NCI-H1092 treated with DMSO at 0.1 percent for 48 hours (cell line): ENCODE measurements at regions not wholly inside any gene's neighbourhood (a gene's known extent, or its start where the extent isn't known, plus 50 kb on each side); places are given as distances from the start of the nearest gene placed in this dataset.
"Not testable (repeated sequence)": the region's sequence is repeated elsewhere in the genome, so short reads cannot be mapped to it uniquely, and the experiment has no call there.

ENCODE experiments used
- DNase-seq: peaks from one replicate; lab custom pipeline; 2025; lab: John Stamatoyannopoulos, UW

DNA sequence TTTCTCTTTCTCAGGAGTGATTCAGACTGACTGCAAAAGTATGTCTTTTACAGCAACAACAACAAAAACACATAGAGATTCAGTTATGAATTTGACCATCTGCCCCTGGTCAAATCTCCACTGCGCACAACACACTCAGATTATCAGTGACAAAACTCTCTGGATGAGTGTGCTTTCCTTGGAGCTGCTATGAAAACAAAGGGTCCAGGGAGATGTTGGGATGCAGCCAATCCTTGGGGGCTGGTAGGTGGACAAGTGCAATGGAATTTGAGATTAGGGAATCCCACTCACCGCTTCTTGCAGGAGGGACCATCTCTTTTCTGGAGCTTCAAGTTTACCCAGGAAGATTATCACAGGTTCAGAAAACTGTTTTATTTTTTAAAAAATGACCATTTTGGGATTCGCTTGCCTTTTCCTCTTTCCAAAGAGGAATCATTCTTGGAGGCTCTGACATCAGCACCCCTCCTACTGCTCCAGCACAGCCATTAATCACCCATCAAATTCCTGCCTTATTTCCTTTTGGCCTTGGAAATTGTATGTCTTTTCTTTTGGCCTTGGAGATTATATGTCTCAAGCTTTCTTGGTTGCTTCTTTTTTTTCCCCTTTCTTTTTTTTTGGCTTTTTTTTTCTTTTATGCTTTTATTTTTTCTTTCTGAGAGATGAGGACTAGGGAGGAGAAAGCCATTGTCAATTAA is 311.8 kb downstream of the TSHZ3 start:
- DNase-seq: no peak

DNA sequence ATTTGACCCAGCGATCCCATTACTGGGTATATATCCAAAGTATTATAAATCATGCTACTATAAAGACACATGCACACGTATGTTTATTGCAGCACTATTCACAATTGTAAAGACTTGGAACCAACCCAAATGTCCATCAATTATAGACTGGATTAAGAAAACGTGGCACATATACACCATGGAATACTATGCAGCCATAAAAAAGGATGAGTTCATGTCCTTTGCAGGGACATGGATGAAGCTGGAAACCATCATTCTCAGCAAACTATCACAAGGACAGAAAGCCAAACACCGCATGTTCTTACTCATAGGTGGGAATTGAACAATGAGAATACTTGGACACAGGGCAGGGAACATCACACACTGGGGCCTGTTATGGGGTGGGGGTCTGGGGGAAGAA is 317.8 kb downstream of the TSHZ3 start:
- DNase-seq: not testable (repeated sequence)

DNA sequence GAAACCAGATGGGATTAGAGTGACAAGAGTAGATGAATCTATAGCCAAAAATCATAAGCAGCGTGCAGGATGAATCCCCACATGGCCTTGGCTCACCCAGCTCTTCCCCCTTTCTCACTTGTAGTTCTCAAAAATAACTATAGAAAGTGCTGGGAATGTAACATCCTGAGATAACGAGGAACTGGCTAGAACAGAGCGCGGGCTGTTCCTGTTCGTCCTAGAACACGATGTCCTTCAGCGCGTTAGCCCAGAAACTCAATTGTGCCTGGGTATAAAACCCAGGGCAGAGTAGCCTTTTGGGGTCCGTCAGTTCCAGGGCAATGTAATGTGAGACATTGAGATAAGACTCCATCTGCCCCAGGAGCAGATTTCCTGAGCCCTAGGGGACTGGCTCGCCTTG is 326.2 kb downstream of the TSHZ3 start:
- no peak for DNase-seq

DNA sequence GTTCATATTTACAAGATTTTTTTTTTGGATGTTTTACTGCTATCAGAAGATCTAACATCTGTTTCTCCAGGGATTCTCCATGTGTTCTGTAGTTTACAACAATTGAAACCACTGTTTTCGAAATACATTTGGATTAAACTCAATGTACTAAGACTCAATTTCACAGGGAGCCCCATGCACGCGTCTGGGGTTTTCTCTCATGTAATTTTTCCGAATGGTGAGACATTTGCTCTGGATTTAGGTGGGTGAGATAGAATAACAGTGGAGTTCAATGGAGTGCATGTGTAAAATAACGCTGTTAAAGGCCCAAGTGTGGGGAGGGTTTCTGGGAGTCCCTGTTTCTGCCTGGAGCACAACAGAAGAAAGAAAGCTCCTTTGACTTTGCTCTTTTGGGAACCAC is 330.3 kb downstream of the TSHZ3 start:
- no peak for DNase-seq

DNA sequence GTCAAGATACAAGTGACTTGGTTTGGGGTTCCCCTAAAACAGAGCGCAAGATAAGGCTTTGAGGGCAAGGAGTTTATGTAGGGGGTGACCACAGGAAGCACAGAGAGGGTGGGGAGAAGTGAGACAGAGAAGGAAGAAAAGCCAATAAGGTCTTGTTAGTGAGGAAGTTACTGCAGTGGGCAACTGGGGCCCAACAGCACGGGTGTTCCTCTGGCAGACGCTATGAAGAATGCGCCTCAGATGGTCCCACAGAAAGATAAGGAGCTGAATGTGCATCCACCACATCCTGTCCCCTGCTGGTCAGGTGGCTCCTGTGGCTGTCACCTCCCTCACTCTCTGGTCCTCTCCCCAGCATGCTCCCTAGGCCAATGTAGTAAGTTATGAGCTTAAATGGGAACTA is 333.5 kb downstream of the TSHZ3 start:
- DNase-seq: no peak

DNA sequence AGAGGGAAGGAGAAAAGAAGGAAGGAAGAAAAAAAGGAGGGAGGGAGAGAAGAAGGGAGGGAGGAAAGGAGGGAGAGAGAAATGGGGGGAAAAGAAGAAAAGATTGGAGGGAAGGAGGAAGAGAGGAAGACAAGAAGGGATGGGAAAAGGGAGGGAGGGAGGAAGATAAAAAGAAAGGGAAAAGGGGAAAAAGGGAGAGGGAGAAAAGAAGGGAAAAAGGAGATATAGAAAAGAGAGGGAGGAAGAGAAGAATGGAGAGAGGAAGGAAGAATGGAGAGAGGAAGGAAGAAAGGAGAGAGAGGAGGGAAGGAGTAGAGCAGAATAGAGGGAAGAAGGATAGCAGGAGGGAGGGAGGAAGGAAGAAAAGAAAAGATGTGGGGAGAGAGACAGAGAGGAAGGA is 334.6 kb downstream of the TSHZ3 start:
- DNase-seq: no peak

DNA sequence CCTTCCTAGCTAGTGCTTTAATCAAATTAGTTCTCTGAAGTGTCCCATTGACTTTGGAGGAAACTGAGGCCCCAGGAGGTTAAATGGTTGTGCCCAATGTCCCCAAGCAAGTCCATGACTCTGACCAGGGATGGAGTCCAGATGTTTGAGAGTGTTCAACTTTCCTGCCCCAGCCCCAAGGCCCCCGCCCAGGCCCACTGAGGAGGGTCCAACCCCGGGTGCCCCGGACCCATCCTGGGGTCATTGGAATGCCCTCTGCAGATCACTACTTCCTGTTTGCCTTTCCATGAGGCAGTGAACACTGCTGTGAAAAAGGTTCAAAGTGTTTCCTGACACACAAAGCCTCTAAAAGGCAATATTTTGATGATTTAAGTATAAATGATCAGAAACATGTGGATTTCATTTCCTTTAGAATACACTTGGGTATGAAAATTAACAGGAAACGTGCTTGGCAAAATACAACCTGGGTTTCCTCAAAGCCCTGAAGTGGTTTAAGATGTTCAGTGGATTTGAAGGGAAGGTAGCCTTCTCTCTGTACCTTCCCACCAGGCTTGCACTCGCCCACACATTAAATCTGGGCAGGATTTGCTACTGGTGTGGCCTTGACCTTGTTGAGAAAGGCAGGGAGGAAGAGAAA is 335.7 kb downstream of the TSHZ3 start:
- DNase-seq: no peak

DNA sequence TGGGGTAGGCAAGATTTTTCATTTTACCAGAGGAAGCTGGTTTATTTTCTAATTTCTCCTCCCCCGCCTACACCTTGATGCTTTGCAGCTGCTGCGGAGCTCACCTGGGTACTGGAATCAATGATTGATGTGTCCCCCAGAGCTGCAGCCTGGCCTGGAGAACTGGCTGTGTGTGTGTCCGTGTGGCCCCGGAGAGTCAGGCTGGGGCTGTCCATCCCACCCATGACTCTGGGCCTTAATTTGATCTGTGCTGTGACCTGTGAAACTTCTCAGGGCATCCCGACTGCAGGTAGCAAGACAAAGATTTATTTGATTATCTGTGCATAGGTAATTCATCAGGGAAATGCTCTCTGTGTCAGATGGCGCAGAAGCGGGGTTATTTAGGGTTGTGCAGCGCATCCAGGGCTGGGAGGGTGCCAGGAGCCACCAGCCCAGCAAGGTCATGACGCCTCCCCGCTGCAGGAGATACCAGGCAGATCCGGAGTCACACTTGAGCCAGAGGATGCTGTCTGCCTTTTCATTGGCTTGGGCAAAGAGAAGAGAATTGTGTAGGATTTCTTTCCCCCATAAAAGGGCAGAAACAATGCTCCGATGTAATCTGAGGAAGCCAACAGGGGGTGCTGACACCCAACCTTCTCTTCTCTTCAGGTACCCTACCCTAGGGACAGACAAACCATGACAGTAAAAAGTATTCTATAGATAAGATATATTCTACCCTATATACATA is 346.6 kb downstream of the TSHZ3 start:
- no peak for DNase-seq

DNA sequence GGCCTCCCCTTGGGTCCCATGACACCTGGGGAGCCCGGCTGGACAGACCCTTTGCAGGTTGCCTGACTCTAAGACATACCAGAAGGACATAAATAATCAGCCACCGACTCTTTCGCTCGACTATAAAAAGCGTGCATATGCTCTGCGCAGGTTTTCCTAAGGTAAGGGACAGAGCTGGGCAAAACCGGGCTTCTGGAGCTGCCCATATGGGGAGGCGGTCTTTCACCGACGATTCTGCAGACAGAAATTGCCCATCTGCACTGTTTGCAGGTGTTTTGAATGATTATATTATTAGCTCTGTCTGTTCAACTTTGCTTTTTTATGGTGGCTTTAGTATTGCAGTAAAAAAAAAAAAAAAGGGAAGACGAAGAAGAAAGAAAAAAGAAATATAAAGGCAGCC is 347.2 kb downstream of the TSHZ3 start:
- DNase-seq: no peak

DNA sequence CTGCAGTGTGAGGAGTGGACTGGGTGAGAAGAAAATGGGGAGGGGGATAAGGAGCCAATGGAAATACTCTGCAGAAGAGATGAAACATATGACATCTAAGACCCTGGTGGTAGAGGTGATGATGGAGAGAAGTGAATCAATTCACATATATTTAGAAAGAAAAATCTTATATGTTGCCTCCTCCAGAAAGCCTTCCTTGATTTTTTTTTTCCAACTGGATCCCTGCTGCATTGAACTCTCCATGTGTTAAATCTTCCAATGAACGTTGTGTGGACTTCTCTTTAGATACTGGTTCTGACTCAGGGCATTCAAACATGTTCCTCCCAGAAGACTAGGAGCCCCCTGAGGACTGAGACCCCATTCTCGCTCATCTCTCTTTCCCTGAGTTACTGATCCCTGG is 348.3 kb downstream of the TSHZ3 start:
- DNase-seq: no peak

DNA sequence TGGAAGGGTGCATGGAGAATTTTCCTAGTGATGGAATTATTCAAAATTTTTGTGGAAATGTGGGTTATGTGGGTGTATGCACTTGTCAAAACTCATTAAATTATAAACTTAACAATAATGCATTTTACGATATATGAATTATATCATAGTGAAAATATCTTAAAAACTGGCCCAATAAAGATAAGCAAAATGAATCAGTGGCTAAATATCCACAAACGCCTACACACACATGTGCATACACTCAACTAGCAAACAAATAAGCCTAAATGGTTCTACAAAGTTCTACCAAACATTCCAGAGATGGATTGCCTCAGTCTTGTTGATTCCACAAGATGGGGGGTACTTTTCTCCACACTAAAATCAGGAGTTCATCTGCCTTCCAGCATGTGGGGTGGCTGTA is 349.5 kb downstream of the TSHZ3 start:
- no peak for DNase-seq

DNA sequence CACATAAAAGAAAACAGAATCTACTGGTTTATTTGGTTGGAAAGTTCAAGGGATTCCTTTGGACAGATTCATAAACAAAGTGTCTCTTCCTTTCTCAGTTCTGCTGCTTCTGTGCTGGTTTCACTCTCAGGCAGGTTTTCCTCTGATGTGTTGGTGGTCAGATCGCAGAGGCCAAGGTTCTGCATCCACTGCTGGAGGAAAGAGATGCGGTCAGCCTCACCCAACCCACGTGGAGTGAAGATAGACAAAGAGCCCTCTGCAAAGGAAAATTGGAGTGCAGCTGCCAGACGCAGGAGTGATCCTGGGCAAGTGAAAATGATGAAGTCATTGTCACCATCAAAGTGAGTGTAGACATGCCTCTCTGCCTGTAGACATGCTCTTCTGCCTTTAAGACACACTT is 352.0 kb downstream of the TSHZ3 start:
- DNase-seq: no peak

DNA sequence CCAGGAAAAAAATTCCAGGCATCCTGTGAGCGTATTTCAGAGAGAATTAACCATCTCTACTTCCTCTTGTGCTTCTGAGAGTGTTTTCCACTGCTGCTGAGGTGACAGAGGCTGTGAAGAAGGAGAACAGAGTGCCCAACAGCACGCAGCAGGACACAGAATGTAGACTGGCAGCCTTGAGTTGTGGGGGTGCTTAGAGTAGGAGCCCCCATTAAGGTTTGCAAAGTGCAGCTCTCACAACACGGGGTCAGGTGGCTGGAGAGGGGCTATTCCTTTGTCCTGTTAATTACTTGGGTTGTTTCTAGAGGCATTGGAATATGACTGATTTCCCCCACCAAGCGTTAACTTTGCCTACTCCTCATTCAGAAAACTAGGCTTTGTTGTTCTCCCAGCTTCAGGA is 370.6 kb downstream of the TSHZ3 start:
- DNase-seq: no peak

DNA sequence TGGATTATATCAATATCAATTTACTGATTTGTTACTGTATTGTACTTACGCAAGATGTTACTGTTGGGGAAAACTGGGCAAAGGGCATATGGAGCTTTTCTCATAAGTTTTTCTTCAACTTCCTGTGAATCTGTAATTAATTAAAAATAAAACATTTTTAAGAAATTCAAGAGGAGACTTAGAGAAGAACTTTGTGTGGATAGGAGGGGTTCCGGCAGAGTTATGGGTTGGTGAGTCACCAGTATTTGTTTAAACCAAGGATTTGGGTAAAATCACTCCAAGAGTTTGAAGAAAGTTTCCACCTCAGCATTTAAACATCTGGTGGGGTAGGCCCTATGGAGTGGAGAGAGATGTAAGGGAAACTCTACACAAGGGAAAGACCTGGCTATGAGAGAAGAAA is 379.6 kb downstream of the TSHZ3 start:
- DNase-seq: no peak

DNA sequence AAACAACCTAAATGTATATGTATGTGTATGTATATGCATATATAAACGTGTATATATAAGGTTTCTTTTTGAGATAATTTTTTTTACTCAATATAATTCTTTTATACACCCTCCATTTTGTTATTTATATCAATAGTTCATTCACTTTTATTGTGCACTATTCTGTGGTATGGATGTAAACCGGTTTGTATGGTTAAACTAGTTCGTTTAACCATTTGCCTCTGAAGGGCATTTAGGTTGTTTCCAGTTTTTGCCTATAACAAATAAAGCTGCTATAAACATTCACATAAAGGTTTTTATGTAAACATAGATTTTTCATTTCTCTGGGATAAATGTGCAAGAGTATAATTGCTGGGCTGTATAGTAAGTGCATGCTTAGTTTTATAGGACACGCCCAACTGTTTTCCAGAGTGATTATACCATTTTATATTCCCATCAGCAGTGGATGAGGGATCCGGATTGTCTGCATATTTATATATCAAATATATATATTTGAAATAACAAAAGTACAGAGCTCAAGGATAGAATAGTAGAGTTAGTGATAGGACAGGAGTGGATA is 380.3 kb downstream of the TSHZ3 start:
- no peak for DNase-seq

DNA sequence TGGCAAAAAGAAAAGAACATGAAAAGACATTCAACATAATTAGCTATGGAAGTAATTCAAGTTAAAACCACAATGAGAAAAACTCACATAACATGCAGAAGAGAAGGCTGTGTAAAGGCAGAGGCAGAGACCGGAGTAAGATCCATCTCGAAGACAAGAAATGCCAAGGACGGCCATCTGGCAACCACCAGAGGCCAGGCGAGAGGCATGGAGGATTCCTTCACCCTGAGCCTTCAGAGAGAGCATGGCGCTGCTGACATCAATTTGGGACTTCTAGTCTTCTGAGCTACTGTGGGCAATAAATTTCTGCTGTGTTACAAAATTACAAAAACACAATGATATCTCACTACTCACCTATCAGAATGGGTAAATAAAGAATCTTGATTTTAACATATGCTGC is 381.0 kb downstream of the TSHZ3 start:
- no peak for DNase-seq

DNA sequence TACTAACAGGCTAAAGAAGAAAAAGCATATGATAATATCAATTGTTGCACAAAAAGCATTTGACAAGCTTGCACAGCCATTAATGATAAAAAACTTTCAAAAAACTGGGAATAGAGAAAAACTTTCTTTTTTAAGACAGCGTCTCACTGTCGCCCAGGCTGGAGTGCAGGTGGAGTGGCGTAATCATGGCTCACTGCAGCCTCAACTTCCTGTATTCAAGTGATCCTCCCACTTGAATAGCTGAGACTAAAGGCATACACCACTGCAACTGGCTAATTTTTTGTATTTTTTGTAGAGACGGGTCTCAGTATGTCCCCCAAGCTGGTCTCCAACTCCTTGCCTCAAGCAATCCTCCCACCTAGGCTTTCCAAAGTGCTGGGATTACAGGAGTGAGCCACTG is 382.8 kb downstream of the TSHZ3 start:
- DNase-seq: no peak

DNA sequence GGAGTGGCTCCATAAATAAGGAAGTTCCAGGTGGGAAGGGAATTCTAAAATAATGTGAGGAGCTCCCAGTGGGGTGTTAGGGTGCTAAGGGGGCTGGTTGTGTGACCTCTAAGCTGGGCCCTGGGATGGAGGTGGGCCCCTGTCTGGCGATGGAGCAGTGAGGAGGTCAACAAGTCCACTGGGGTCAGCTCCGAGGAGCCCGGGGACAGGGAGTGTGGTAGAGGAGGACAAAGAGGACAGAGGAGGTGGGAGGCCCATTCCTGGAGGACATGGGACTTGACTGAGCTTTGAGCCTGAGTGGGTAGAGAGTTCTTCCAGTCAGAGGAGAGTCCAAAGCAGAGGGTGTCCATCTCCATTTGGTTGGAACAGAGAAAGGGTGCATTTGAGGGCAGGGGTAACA is 390.2 kb downstream of the TSHZ3 start:
- DNase-seq: no peak

DNA sequence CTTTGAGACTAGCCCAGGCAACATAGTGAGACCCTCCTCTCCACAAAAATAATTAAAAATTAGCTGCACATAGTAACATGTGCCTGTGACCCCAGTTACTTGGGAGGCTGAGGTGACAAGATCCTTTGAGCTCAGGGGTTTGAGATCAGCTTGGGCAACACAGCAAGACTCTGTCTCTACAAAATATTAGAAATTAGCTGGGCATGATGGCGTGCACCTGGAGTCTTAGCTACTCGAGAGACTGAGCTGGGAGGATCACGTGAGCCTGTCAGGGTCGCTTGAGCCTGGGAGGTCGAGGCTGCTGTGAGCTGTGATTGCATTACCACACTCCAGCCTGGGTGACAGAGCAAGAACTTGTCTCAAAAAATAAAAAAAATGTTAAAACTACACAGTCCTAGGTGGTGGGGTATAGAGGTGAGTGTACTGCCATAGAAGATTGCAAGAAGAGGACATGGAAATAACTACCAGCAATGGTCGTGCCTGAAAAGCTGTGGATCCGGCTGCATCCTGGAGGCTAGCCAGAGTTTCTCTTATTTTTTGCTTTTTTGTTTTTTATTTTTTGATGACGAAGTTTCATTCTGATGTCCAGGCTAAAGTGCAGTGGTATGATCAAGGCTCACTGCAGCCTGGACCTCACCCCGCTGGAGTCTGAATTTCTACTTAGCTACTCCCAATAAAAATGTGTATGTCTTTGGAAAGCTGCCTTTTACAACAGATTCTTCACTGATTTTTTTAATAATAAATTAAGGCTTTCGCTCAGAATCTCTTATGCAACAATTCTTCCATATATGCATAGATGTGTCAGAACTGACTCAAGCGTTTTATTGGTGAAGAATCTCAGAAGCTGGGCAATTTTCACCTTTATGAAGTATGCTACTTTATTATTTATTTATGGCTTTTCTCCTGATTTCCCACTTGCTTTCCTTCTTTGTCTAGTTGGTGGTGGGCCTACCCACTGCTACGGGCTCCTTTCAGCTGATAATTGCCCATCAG is 393.8 kb downstream of the TSHZ3 start:
- DNase-seq: no peak

DNA sequence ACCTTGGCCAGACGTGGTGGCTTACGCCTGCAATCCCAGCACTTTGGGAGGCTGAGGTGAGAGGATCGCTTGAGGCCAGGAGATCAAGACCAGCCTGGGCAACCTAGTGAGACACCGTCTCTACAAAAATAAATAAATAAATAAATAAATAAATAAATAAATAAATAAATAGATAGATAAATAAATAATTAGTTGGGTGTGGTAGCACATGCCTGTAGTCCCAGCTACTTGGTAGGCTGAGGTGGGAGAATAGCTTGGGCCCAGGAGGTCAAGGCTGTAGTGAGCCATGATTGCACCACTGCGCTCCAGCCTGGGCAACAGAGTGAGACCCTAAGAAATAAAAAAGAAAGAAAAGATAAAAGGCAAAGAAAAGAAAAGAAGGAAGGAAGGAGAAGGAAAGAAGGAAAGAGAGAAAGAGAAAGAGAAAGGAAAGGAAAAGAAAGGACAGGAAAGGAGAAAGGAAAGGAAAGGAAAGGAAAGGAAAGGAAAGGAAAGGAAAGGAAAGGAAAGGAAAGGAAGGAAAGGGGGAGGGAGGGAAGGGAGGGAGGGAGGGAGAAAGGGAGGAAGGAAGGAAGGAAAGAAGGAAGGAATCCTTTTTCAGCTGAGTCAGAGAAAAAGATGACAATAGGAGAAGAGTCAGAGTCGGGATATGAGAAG is 404.8 kb downstream of the TSHZ3 start:
- DNase-seq: not testable (repeated sequence)

DNA sequence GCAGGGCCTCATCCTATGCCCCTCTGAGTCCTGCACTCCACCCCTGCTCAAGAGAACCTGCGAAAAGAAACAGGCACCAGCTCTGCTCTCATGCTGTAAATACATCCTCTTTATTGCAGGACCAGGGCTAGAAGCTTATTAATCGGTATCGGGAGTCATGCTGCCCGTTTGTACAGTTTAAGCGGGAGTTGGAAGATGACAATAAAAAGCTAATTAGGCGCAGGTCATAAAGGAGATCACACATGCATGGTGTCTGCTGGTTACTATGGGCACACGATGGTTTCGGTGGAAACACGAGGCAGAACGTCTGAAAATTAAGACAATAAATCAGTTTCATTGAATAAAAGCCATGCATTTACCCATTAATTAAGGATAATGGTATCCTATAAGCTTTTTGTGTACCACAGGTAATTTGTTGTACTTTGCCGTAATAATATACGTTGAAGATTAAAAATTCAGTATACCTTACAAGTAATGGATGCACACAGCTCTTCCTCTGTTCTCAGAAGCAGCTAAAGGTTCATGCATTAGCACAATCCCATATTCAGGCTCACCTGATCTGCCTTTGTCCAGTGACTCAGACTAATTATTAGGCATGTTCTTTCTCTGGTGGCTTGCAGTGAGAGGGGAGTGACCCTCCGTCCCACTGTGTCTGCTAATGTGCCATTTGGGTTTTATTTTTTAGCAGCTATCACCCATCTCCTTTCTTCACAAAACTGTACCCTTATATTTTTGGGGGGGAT is 406.0 kb downstream of the TSHZ3 start:
- no peak for DNase-seq
